ENCODE measurements at regions not wholly inside any gene's neighbourhood (a gene's known extent, or its start where the extent isn't known, plus 50 kb on each side); places are given as distances from the start of the nearest gene placed in this dataset.

GRCh38 chr3:20657560-20657959 lies 471.6 kb upstream of the SGO1 start:
- Histone ChIP-seq H4K20me1 (ENCODE audit: insufficient read depth, low read length) (no peaks in the 10 kb centered on the region), H2AFZ (ENCODE audit: low read length) (no peak overlapping the region), H3K9ac (ENCODE audit: low read length) (no peak overlapping the region), H3K4me3 (ENCODE audit: low read length) (no peak overlapping the region), H3K4me2 (ENCODE audit: low read depth, low read length) (no peak overlapping the region), H3K27ac (ENCODE audit: low read length) (no peak overlapping the region), H3K36me3 (replicated peaks; ENCODE audit: insufficient read depth, low read length) (no peaks in the 10 kb centered on the region), H3K79me2 (ENCODE audit: low read length) (no peaks in the 10 kb centered on the region), H3K9me3 (replicated peaks; ENCODE audit: insufficient read depth, low read length) (no peaks in the 10 kb centered on the region), H3K27me3 (replicated peaks; ENCODE audit: insufficient read depth, low read length) (no peaks in the 10 kb centered on the region), H3K9me2 (replicated peaks; ENCODE audit: insufficient read depth, low read length) (no peaks in the 10 kb centered on the region), H3F3A (ENCODE audit: insufficient read depth, low read length) (no peaks in the 10 kb centered on the region), H3K4me1 (ENCODE audit: low read length) (no peaks in the 10 kb centered on the region)
- DNase-seq, result no peak
- TF ChIP-seq EZH2phosphoT487 (IDR thresholded peaks at IDR 0.05; ENCODE audit: low read length), result no peak
- TF ChIP-seq EZH2 (optimal IDR thresholded peaks at IDR 0.05; ENCODE audit: low read depth, low read length), result no peak
- TF ChIP-seq CTCF (IDR thresholded peaks at IDR 0.05; ENCODE audit: low read length), result no peak

GRCh38 chr3:20652231-20652986 lies 466.4 kb upstream of the SGO1 start:
- H3K9me3 ChIP-seq (replicated peaks; ENCODE audit: insufficient read depth, low read length), result no peaks in the 10 kb centered on the region
- no peaks in the 10 kb centered on the region for H3K79me2 ChIP-seq (ENCODE audit: low read length)
- no peak overlapping the region for H3K4me3 ChIP-seq (ENCODE audit: low read length)
- TF ChIP-seq EZH2 (optimal IDR thresholded peaks at IDR 0.05; ENCODE audit: low read depth, low read length) (no peak), CTCF (IDR thresholded peaks at IDR 0.05; ENCODE audit: low read length) (no peak), EZH2phosphoT487 (IDR thresholded peaks at IDR 0.05; ENCODE audit: low read length) (no peak)
- H3K9me2 ChIP-seq (replicated peaks; ENCODE audit: insufficient read depth, low read length), result no peaks in the 10 kb centered on the region
- H3K27ac ChIP-seq (ENCODE audit: low read length), result no peak overlapping the region
- no peaks in the 10 kb centered on the region for H3K27me3 ChIP-seq (replicated peaks; ENCODE audit: insufficient read depth, low read length)
- no peak overlapping the region for H2AFZ ChIP-seq (ENCODE audit: low read length)
- H3F3A ChIP-seq (ENCODE audit: insufficient read depth, low read length), result no peaks in the 10 kb centered on the region
- DNase-seq, result no peak
- no peak overlapping the region for H3K4me2 ChIP-seq (ENCODE audit: low read depth, low read length)
- H3K4me1 ChIP-seq (ENCODE audit: low read length), result no peaks in the 10 kb centered on the region
- no peaks in the 10 kb centered on the region for H4K20me1 ChIP-seq (ENCODE audit: insufficient read depth, low read length)
- H3K36me3 ChIP-seq (replicated peaks; ENCODE audit: insufficient read depth, low read length), result no peaks in the 10 kb centered on the region
- no peak overlapping the region for H3K9ac ChIP-seq (ENCODE audit: low read length)

DNA sequence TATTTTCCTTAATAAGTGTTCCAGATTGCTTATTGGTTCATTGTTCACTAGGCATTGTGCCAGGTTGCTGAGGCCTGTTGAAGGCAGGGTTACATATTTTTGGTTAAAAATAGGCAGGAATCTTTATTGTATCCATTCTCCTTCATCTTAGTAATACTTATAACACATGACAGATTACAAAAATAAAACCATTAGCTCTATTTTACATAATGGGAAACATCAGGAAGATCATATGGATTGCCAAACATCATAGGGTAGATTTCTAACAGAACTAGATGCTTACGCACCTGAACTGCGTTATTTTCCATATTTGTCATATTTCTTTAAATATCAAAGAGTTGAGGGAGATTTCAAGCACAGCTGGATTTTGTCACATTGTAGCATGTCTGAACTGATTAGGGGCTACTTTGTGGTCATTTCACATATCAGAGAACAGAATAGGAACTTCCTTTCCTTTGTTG lies 462.9 kb upstream of the SGO1 start:
- no peak for DNase-seq
- no peak overlapping the region for H3K9ac ChIP-seq (ENCODE audit: low read length)
- no peak overlapping the region for H3K4me3 ChIP-seq (ENCODE audit: low read length)
- no peaks in the 10 kb centered on the region for H4K20me1 ChIP-seq (ENCODE audit: insufficient read depth, low read length)
- no peaks in the 10 kb centered on the region for H3K9me2 ChIP-seq (replicated peaks; ENCODE audit: insufficient read depth, low read length)
- no peak for TF ChIP-seq CTCF (IDR thresholded peaks at IDR 0.05; ENCODE audit: low read length)
- TF ChIP-seq EZH2 (optimal IDR thresholded peaks at IDR 0.05; ENCODE audit: low read depth, low read length), result no peak
- no peak for TF ChIP-seq EZH2phosphoT487 (IDR thresholded peaks at IDR 0.05; ENCODE audit: low read length)
- H2AFZ ChIP-seq (ENCODE audit: low read length), result no peak overlapping the region
- no peaks in the 10 kb centered on the region for H3K36me3 ChIP-seq (replicated peaks; ENCODE audit: insufficient read depth, low read length)
- H3K27ac ChIP-seq (ENCODE audit: low read length), result no peak overlapping the region
- no peaks in the 10 kb centered on the region for H3K27me3 ChIP-seq (replicated peaks; ENCODE audit: insufficient read depth, low read length)
- H3K4me2 ChIP-seq (ENCODE audit: low read depth, low read length), result no peak overlapping the region
- no peaks in the 10 kb centered on the region for H3K9me3 ChIP-seq (replicated peaks; ENCODE audit: insufficient read depth, low read length)
- H3K79me2 ChIP-seq (ENCODE audit: low read length), result no peaks in the 10 kb centered on the region
- no peaks in the 10 kb centered on the region for H3F3A ChIP-seq (ENCODE audit: insufficient read depth, low read length)
- no peaks in the 10 kb centered on the region for H3K4me1 ChIP-seq (ENCODE audit: low read length)
